GM23338 (cell line): ENCODE measurements at regions not wholly inside any gene's neighbourhood (a gene's known extent, or its start where the extent isn't known, plus 50 kb on each side); places are given as distances from the start of the nearest gene placed in this dataset.
"Not testable (repeated sequence)": the region's sequence is repeated elsewhere in the genome, so short reads cannot be mapped to it uniquely, and the experiment has no call there.

Experiments used
- ATAC-seq: fragments of 200-7000 bp; cut with Tn5 transposase; 3 replicates; pipeline ENCODE4 v1.9.1; 2020
- DNase-seq: peaks from one replicate; pipeline ENCODE4 v3.0.0-alpha.2; 2015; ENCODE audit warnings: low spot score
- H2AFZ ChIP-seq: fragments of 200-600 bp; sonication (generic); 2 replicates; pipeline ENCODE4 v1.8.0; 2016; ENCODE audit warnings: antibody characterized with exemption, mild to moderate bottlenecking, moderate library complexity
- H3F3A ChIP-seq: fragments of 200-600 bp; sonication (generic); replicated peaks from 2 replicates; pipeline ENCODE4 v1.8.0; 2017; ENCODE audit warnings: antibody characterized with exemption, mixed run types, low read depth
- H3K27ac ChIP-seq: fragments of 200-600 bp; sonication (generic); 2 replicates; pipeline ENCODE4 v1.6.1; 2016; ENCODE audit warnings: low read depth
- H3K27me3 ChIP-seq: fragments of 200-600 bp; sonication (generic); 2 replicates; pipeline ENCODE4 v1.8.0; 2016; ENCODE audit warnings: mild to moderate bottlenecking, mixed run types, moderate library complexity; ENCODE audit not compliant: insufficient read depth
- H3K36me3 ChIP-seq: fragments of 200-600 bp; sonication (generic); 2 replicates; pipeline ENCODE4 v1.8.0; 2016; ENCODE audit warnings: mild to moderate bottlenecking; ENCODE audit not compliant: insufficient read depth
- H3K4me1 ChIP-seq: fragments of 200-600 bp; sonication (generic); 2 replicates; pipeline ENCODE4 v1.8.0; 2016; ENCODE audit warnings: mild to moderate bottlenecking, moderate library complexity; ENCODE audit not compliant: insufficient read depth
- H3K4me2 ChIP-seq: fragments of 200-600 bp; sonication (generic); 2 replicates; pipeline ENCODE4 v1.7.1; 2017; ENCODE audit warnings: mixed run types
- H3K4me3 ChIP-seq: fragments of 200-600 bp; sonication (generic); 2 replicates; pipeline ENCODE4 v1.6.1; 2016; ENCODE audit warnings: mixed run types
- H3K79me2 ChIP-seq: fragments of 200-600 bp; sonication (generic); replicated peaks from 2 replicates; pipeline ENCODE4 v1.8.0; 2017; ENCODE audit warnings: mild to moderate bottlenecking; ENCODE audit not compliant: insufficient read depth
- H3K9me2 ChIP-seq: fragments of 200-600 bp; sonication (generic); 2 replicates; pipeline ENCODE4 v1.8.0; 2017; ENCODE audit not compliant: insufficient read depth
- H4K20me1 ChIP-seq: fragments of 200-600 bp; sonication (generic); replicated peaks from 2 replicates; pipeline ENCODE4 v1.8.0; 2017; ENCODE audit warnings: mild to moderate bottlenecking; ENCODE audit not compliant: insufficient read depth
- H3K27ac Mint-ChIP-seq: 2 replicates; pipeline ENCODE4 v1.8.0; 2020; ENCODE audit warnings: inconsistent platforms, mild to moderate bottlenecking, moderate library complexity, mixed read lengths
- H3K27me3 Mint-ChIP-seq: 3 replicates; pipeline ENCODE4 v1.8.0; 2022; ENCODE audit warnings: low read depth, mild to moderate bottlenecking, moderate library complexity, mixed read lengths, inconsistent platforms; ENCODE audit not compliant: insufficient read depth, poor library complexity
- H3K36me3 Mint-ChIP-seq: 3 replicates; pipeline ENCODE4 v1.8.0; 2021; ENCODE audit warnings: low read depth, mild to moderate bottlenecking, inconsistent platforms, moderate library complexity, mixed read lengths
- H3K4me1 Mint-ChIP-seq: 3 replicates; pipeline ENCODE4 v1.8.0; 2020; ENCODE audit warnings: mild to moderate bottlenecking, inconsistent platforms, mixed read lengths
- H3K4me3 Mint-ChIP-seq: 3 replicates; pipeline ENCODE4 v1.8.0; 2021; ENCODE audit warnings: moderate library complexity, mild to moderate bottlenecking, inconsistent platforms, mixed read lengths
- H3K9me3 Mint-ChIP-seq: 3 replicates; pipeline ENCODE4 v1.8.0; 2020; ENCODE audit warnings: moderate library complexity, mild to moderate bottlenecking, inconsistent platforms, mixed read lengths
- EZH2 ChIP-seq: fragments of 200-600 bp; sonication (generic); IDR thresholded peaks from one replicate; pipeline ENCODE4 v1.8.0; 2017; ENCODE audit warnings: antibody characterized with exemption, mild to moderate bottlenecking, low read depth; ENCODE audit not compliant: unreplicated experiment
- ZNF331 ChIP-seq: fragments of 250-450 bp; sonication (Bioruptor Pico); IDR thresholded peaks from 2 replicates; pipeline ENCODE4 v1.5.0; 2020; ENCODE audit warnings: low read depth, mild to moderate bottlenecking, moderate library complexity
- TF ChIP-seq, protein P1 (sequence below): IDR thresholded peaks from one replicate; pipeline ENCODE4 v1.6.1; 2018; ENCODE audit warnings: antibody characterized with exemption; ENCODE audit not compliant: unreplicated experiment
- TF ChIP-seq, protein P2 (sequence below): fragments of 250-450 bp; sonication (Bioruptor Pico); IDR thresholded peaks from 2 replicates; pipeline ENCODE4 v1.5.0; 2020; ENCODE audit warnings: mild to moderate bottlenecking, moderate library complexity

DNA sequence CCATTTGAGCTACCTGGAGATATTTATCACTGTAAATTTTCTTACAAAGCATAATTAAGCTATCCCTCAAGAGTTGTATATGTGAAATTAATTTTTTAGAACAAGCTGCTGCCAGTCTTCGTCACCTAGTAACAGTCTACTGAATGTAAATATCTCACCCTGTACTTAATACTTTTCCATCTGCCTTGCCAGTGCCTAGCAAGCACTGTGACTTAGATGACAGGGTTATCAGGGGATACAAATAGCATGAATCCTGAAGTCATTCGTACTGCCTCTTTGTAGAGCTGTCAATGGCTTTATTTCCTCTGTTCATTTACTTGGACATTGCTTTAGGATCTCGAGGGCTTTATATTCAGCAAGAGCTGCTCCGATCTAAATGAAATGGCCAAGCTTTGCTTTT lies 763.6 kb downstream of the ADCYAP1 start (continued):
- TF ChIP-seq, protein P1, sequence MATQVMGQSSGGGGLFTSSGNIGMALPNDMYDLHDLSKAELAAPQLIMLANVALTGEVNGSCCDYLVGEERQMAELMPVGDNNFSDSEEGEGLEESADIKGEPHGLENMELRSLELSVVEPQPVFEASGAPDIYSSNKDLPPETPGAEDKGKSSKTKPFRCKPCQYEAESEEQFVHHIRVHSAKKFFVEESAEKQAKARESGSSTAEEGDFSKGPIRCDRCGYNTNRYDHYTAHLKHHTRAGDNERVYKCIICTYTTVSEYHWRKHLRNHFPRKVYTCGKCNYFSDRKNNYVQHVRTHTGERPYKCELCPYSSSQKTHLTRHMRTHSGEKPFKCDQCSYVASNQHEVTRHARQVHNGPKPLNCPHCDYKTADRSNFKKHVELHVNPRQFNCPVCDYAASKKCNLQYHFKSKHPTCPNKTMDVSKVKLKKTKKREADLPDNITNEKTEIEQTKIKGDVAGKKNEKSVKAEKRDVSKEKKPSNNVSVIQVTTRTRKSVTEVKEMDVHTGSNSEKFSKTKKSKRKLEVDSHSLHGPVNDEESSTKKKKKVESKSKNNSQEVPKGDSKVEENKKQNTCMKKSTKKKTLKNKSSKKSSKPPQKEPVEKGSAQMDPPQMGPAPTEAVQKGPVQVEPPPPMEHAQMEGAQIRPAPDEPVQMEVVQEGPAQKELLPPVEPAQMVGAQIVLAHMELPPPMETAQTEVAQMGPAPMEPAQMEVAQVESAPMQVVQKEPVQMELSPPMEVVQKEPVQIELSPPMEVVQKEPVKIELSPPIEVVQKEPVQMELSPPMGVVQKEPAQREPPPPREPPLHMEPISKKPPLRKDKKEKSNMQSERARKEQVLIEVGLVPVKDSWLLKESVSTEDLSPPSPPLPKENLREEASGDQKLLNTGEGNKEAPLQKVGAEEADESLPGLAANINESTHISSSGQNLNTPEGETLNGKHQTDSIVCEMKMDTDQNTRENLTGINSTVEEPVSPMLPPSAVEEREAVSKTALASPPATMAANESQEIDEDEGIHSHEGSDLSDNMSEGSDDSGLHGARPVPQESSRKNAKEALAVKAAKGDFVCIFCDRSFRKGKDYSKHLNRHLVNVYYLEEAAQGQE: no peak
- no peak for TF ChIP-seq ZNF331

DNA sequence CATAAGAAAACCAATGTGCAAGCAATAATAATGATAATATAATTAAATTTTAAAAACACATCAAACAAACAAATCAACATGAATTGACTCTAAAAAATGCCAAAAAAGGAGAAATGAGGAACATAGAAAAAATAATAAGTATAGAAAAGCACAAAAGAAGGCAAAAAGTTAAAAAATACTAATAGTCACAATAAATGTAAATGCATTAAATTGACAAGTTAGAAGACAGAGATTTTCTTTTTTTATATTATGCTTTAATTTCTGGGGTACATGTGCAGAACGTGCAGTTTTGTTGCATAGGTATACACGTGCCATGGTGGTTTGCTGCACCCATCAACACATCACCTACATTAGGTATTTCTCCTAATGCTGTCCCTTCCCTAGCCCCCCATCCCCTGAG lies 767.0 kb downstream of the ADCYAP1 start:
- H3K27me3 Mint-ChIP-seq, H3K4me1 ChIP-seq, H3K4me3 ChIP-seq, H3K4me3 Mint-ChIP-seq, H3K9me3 Mint-ChIP-seq, H3K9me2 ChIP-seq, H3F3A ChIP-seq, H3K36me3 Mint-ChIP-seq, H3K36me3 ChIP-seq, H3K4me1 Mint-ChIP-seq, DNase-seq, ATAC-seq, H3K4me2 ChIP-seq, H2AFZ ChIP-seq, H3K27ac ChIP-seq, H3K27ac Mint-ChIP-seq, H4K20me1 ChIP-seq, H3K79me2 ChIP-seq, H3K27me3 ChIP-seq: not testable (repeated sequence)

DNA sequence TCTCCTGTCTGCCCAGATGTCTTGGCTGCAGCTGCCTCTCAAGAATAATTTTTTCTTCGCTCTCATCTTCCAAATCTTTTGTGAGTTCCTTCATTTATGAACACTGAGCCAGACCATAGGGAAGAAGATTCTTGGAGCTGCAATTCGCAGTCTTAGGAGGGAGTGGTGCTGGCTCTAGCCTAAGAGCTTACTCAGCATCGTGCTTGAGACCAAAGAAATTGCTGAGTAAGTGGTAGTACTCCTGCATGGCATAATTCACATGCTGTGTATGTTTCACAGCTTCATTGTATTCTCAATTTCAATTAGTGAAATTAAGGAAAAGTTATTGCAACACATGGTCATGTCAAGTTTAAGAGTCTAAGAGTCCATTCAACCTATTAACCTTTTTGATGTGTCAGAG lies 771.7 kb downstream of the ADCYAP1 start:
- no peak overlapping the region for H3K27ac ChIP-seq
- no peaks in the 10 kb centered on the region for H3K27me3 ChIP-seq
- TF ChIP-seq EZH2: no peak
- TF ChIP-seq, protein P2, sequence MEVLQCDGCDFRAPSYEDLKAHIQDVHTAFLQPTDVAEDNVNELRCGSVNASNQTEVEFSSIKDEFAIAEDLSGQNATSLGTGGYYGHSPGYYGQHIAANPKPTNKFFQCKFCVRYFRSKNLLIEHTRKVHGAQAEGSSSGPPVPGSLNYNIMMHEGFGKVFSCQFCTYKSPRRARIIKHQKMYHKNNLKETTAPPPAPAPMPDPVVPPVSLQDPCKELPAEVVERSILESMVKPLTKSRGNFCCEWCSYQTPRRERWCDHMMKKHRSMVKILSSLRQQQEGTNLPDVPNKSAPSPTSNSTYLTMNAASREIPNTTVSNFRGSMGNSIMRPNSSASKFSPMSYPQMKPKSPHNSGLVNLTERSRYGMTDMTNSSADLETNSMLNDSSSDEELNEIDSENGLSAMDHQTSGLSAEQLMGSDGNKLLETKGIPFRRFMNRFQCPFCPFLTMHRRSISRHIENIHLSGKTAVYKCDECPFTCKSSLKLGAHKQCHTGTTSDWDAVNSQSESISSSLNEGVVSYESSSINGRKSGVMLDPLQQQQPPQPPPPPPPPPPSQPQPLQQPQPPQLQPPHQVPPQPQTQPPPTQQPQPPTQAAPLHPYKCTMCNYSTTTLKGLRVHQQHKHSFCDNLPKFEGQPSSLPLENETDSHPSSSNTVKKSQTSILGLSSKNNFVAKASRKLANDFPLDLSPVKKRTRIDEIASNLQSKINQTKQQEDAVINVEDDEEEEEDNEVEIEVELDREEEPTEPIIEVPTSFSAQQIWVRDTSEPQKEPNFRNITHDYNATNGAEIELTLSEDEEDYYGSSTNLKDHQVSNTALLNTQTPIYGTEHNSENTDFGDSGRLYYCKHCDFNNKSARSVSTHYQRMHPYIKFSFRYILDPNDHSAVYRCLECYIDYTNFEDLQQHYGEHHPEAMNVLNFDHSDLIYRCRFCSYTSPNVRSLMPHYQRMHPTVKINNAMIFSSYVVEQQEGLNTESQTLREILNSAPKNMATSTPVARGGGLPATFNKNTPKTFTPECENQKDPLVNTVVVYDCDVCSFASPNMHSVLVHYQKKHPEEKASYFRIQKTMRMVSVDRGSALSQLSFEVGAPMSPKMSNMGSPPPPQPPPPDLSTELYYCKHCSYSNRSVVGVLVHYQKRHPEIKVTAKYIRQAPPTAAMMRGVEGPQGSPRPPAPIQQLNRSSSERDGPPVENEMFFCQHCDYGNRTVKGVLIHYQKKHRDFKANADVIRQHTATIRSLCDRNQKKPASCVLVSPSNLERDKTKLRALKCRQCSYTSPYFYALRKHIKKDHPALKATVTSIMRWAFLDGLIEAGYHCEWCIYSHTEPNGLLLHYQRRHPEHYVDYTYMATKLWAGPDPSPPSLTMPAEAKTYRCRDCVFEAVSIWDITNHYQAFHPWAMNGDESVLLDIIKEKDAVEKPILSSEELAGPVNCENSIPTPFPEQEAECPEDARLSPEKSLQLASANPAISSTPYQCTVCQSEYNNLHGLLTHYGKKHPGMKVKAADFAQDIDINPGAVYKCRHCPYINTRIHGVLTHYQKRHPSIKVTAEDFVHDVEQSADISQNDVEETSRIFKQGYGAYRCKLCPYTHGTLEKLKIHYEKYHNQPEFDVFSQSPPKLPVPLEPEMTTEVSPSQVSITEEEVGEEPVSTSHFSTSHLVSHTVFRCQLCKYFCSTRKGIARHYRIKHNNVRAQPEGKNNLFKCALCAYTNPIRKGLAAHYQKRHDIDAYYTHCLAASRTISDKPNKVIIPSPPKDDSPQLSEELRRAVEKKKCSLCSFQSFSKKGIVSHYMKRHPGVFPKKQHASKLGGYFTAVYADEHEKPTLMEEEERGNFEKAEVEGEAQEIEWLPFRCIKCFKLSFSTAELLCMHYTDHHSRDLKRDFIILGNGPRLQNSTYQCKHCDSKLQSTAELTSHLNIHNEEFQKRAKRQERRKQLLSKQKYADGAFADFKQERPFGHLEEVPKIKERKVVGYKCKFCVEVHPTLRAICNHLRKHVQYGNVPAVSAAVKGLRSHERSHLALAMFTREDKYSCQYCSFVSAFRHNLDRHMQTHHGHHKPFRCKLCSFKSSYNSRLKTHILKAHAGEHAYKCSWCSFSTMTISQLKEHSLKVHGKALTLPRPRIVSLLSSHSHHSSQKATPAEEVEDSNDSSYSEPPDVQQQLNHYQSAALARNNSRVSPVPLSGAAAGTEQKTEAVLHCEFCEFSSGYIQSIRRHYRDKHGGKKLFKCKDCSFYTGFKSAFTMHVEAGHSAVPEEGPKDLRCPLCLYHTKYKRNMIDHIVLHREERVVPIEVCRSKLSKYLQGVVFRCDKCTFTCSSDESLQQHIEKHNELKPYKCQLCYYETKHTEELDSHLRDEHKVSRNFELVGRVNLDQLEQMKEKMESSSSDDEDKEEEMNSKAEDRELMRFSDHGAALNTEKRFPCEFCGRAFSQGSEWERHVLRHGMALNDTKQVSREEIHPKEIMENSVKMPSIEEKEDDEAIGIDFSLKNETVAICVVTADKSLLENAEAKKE (CRISPR knock-in tag): no peak
- Mint-ChIP-seq H3K4me3 (no peak overlapping the region), H3K36me3 (no peaks in the 10 kb centered on the region), H3K27ac (no peak overlapping the region), H3K27me3 (no peaks in the 10 kb centered on the region), H3K4me1 (peaks cover 4% of the 10 kb centered on the region; the same call in 2 of the 3 replicates), H3K9me3 (peaks cover 4% of the 10 kb centered on the region; the same call in 1 of the 3 replicates)
- no peaks in the 10 kb centered on the region for H3K4me1 ChIP-seq
- H3K79me2 ChIP-seq: no peaks in the 10 kb centered on the region
- ATAC-seq: no peak
- no peak overlapping the region for H3K4me2 ChIP-seq
- H3K36me3 ChIP-seq: no peaks in the 10 kb centered on the region
- no peaks in the 10 kb centered on the region for H4K20me1 ChIP-seq
- peak overlapping the region; percentile 64; the same call in 1 of the 2 replicates for H2AFZ ChIP-seq
- no peak for DNase-seq
- H3K4me3 ChIP-seq: no peak overlapping the region
- H3F3A ChIP-seq: no peaks in the 10 kb centered on the region
- no peaks in the 10 kb centered on the region for H3K9me2 ChIP-seq
